ENCODE measurements at regions not wholly inside any gene's neighbourhood (a gene's known extent, or its start where the extent isn't known, plus 50 kb on each side); places are given as distances from the start of the nearest gene placed in this dataset.

GRCh38 chr2:196391149-196391479 is 219.7 kb upstream of the STK17B start:
- TF ChIP-seq POLR2AphosphoS5 (IDR thresholded peaks at IDR 0.05) = no peak
- TF ChIP-seq EP300 (IDR thresholded peaks at IDR 0.05) = no peak
- TF ChIP-seq CTCF (IDR thresholded peaks at IDR 0.05) = no peak

Data from stomach (tissue), 4 donors.